GM19397 (cell line): ENCODE measurements at regions not wholly inside any gene's neighbourhood (a gene's known extent, or its start where the extent isn't known, plus 50 kb on each side); places are given as distances from the start of the nearest gene placed in this dataset.
"Not testable (repeated sequence)": the region's sequence is repeated elsewhere in the genome, so short reads cannot be mapped to it uniquely, and the experiment has no call there.

Experiments
- ATAC-seq: cut with Tn5 transposase; IDR thresholded peaks from one replicate; pipeline ENCODE4 v1.9.1; 2021; ENCODE audit warnings: mild to moderate bottlenecking, moderate library complexity; ENCODE audit not compliant: unreplicated experiment

DNA sequence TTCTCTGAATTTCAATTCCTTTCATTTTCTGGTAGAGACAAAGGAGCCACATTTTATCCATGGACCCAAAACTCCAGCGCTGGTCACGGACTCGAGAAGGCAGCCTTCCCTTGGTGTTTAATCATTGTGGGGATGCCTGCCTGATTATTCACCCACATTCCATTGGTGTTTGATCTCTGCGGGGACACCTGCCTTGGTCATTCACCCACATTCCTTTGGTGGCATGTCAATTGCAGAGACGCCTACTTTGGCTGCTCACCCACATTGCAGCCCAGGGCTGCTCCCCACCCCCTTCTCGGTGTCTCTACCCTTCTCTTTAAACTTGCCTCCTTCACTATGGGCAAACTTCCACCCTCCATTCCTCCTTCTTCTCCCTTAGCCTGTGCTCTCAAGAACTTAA lies 780.7 kb upstream of the POU3F4 start:
- not testable (repeated sequence) for ATAC-seq

DNA sequence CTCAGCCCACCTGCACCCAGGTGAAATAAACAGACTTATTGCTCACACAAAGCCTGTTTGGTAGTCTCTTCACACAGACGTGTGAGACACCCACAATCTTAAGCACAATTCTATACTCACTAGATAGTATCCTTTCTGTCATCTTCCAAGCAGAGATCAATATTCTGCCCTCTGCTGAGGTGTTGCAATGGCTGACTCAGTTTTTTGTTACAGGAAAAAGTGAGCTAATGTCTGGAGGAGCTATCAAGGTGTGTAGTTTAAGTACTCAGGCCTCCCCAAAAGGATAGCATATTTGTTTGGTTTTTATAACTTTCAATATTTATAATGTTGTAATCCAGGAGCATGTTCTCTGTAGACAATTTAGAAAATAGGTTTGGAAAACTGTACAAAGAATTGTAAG lies 775.2 kb upstream of the POU3F4 start:
- ATAC-seq: no peak

DNA sequence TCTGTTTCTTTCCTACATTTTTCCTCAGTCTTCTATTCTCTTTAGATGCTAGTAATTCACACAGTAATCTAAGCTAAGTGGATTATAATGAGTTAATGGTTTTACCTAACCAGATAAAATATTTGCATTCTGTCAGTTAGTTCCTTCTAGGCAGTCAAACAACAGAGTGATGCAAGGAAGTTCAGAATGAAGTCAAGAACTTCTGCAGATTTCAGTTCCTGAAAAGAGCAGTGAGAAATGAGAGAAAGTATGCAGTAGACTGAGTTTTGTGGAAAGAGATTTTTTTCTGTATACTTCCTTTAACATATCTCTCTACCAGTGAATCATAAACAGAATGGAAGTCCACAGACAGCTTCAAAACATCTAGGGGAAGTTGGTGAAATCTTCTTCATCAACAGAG lies 774.0 kb upstream of the POU3F4 start:
- ATAC-seq: peak; percentile 58

DNA sequence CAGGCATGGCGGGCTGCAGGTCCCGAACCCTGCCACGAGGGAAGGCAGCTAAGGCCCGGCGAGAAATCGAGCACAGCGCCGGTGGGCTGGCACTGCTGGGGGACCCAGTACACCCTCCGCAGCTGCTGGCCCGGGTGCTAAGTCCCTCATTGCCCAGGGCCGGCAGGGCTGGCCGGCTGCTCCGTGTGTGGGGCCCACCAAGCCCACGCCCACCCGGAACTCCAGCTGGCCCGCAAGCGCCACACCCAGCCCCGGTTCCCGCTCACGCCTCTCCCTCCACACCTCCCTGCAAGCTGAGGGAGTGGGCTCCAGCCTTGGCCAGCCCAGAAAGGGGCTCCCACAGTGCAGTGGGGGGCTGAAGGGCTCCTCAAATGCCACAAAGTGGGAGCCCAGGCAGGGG lies 769.8 kb upstream of the POU3F4 start:
- not testable (repeated sequence) for ATAC-seq

GRCh38 chrX:82742351-82742750 lies 765.7 kb upstream of the POU3F4 start:
- ATAC-seq: no peak

- not testable (repeated sequence) for ATAC-seq
Measured at GRCh38 chrX:82745725-82746124, 762.4 kb upstream of the POU3F4 start.

DNA sequence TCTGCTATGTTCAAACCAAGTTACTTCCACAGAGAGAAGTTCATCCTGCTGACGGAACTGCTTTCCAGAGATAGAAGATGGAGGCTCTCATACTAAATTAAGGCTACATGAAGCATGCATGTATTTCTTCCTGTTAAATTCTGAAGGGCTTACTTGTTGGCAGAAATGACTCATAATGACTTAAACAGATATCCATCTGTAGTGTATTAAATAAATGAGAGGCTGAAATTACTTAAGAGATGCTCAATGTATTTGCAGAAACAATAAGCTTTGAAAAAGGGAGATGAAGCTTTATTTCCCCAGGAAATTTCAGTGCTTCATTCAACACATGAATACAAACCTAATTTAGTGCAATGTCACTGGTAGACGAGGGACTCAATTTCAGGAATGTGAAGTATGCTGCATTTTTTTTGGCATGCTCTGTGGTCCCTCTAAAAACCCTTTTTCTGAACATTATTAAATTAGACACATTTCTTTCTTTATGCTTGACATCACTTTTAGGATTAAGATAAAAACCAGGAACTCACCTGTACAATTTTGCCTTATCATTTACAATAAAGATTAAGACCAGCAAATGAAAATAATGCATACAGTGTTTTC lies 759.1 kb upstream of the POU3F4 start:
- no peak for ATAC-seq

GRCh38 chrX:82756272-82756671 lies 751.8 kb upstream of the POU3F4 start:
- ATAC-seq: no peak

DNA sequence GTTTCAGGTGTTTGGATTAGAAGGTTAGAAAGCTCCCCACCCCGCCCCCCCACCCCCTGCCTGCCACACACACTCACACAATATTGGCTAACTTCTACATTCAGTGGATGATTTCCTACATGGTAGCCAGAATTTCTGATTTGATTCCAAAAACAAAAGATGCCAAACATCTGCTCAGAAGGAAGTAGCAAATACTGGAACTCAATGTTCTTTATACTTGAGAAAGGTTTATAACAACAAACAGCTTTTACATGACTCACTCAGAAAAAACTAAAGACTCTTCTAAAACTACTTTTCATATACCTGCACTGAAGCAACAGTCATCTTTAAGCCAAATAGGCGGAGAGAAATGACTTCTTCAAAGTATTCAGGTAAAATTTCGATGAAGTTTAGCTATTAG lies 750.5 kb upstream of the POU3F4 start:
- ATAC-seq: no peak

GRCh38 chrX:82764521-82764920 lies 743.6 kb upstream of the POU3F4 start:
- ATAC-seq: no peak

GRCh38 chrX:82765811-82766210 lies 742.3 kb upstream of the POU3F4 start:
- no peak for ATAC-seq

DNA sequence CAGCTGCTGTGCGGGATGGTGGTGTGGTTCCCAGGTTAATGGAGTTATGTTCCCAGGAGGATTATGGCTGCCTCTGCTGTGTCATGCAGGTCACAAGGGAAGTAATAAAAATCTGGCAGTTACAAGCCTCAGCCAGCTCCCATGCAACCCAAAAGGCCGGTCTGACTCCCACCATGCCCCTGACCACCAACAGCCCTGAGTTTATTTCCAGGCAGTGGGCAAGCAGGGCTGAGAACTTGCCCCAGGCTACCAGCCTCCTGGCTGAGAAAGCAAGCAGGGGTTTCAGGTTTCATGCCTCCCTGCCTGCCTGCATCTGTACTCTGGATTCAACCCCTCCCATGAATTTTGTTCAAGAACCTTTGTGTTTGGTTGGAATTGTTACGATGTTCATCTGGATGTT lies 732.7 kb upstream of the POU3F4 start:
- ATAC-seq: no peak

GRCh38 chrX:82782014-82782413 lies 726.1 kb upstream of the POU3F4 start:
- ATAC-seq: no peak

DNA sequence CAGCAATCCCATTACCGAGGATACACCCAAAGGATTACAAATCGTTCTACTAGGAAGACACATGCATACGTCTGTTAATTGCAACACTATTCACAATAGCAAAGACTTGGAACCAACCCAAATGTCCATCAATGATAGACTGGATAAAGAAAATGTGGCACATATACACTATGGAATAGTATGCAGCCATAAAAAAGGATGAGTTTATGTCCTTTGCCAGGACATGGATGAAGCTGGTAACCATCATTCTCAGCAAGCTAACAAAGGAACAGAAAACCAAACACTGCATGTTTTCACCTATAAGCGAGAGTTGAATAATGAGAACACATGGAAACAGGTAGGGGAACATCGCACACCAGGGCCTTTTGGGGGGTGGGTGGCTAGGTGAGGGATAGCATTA lies 695.2 kb upstream of the POU3F4 start:
- ATAC-seq: not testable (repeated sequence)

DNA sequence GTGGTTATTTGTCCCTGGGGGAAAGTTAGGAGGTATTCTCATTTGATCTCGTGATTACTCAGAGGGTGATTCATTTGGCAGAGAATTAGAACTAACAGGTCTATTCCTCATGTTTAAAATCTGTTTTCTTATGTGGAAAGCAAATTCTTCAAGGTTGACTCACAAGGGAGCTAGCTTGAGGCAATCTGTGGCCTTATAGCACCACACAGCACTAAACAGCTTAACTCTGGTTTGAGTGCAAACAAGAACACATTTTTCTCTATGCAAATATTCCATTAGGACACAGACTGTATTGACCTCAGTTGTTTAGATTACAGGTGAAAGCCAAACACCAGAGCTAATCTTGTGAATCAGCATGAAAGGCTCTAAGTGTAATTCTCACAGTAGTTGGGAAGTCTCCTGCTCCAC lies 694.4 kb upstream of the POU3F4 start:
- no peak for ATAC-seq

DNA sequence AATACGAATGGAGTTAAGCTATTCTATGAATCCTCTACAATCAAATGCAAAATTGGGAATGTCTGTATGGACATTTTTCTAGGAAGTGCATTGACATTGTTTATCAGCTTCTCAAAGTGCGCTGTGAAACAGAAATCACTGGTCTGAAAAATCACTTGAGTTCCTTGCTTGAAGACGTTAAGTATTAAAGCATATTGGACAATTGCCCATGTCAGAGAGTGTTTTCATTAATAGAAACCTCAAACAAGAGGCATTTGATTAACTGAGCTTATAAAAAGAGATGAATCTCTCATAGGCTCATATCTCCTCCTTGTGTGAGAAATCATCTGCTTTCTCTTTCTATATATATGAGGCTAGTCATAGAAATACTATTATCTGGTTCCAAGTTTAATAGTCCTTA lies 692.1 kb upstream of the POU3F4 start:
- ATAC-seq: no peak

DNA sequence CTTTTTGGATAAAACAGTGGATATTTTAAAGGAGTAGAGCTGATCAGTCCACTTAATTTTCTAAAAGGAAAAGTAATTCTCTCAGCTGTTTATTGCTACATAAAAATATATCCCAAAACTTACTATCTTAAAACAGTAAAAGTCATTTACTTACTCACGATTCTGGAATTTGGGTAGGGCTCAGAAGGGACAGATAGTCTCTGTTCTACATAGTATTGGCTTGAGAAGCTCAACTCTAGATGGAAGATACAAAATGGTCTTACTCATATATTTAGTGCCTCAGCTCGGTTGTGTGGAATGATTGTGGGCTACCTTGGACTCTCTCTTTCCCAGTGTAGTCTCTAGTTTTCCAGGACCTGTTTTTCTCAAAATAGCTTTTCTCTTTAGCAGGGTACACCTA lies 691.5 kb upstream of the POU3F4 start:
- no peak for ATAC-seq

- no peak for ATAC-seq
Measured at GRCh38 chrX:82842286-82842685, 665.8 kb upstream of the POU3F4 start.

- no peak for ATAC-seq
Measured at GRCh38 chrX:82848111-82848510, 660.0 kb upstream of the POU3F4 start.
